H9 (cell line): ENCODE measurements at regions not wholly inside any gene's neighbourhood (a gene's known extent, or its start where the extent isn't known, plus 50 kb on each side); places are given as distances from the start of the nearest gene placed in this dataset.

ENCODE experiments used
- DNase-seq: peaks from one replicate; pipeline ENCODE4 v3.0.0-alpha.2; 2017
- H2AFZ ChIP-seq: one replicate; pipeline ENCODE4 v1.6.1; 2013; ENCODE audit warnings: mild to moderate bottlenecking, low read length, control low read depth, moderate library complexity
- H2AK5ac ChIP-seq: 2 replicates; pipeline ENCODE4 v1.6.1; 2013; ENCODE audit warnings: low read length, control low read depth, mixed read lengths; ENCODE audit not compliant: insufficient read length
- H2BK120ac ChIP-seq: one replicate; pipeline ENCODE4 v1.6.1; 2013; ENCODE audit warnings: low read depth, mild to moderate bottlenecking, low read length, control low read depth, inconsistent platforms; ENCODE audit not compliant: poor library complexity, severe bottlenecking
- H2BK12ac ChIP-seq: 2 replicates; pipeline ENCODE4 v1.6.1; 2013; ENCODE audit warnings: low read length, control low read depth, mixed read lengths, low read depth; ENCODE audit not compliant: insufficient read length
- H2BK15ac ChIP-seq: 2 replicates; pipeline ENCODE4 v1.6.1; 2013; ENCODE audit warnings: low read depth, low read length, control low read depth
- H2BK20ac ChIP-seq: one replicate; pipeline ENCODE4 v1.6.1; 2013; ENCODE audit warnings: low read depth, mild to moderate bottlenecking, low read length, control low read depth, inconsistent platforms; ENCODE audit not compliant: poor library complexity, severe bottlenecking
- H2BK5ac ChIP-seq: 2 replicates; pipeline ENCODE4 v1.6.1; 2013; ENCODE audit warnings: low read length, control low read depth, mixed read lengths; ENCODE audit not compliant: insufficient read length
- H3K14ac ChIP-seq: 2 replicates; pipeline ENCODE4 v1.6.1; 2013; ENCODE audit warnings: low read length, control low read depth; ENCODE audit not compliant: insufficient read depth
- H3K18ac ChIP-seq: 2 replicates; pipeline ENCODE4 v1.6.1; 2013; ENCODE audit warnings: low read depth, mild to moderate bottlenecking, mixed read lengths, low read length, control low read depth; ENCODE audit not compliant: insufficient read length
- H3K23ac ChIP-seq: 2 replicates; pipeline ENCODE4 v1.6.1; 2013; ENCODE audit warnings: low read length, control low read depth, mixed read lengths, low read depth; ENCODE audit not compliant: insufficient read length
- H3K23me2 ChIP-seq: 2 replicates; pipeline ENCODE4 v1.6.1; 2013; ENCODE audit warnings: low read depth, mild to moderate bottlenecking, mixed read lengths, low read length, control low read depth; ENCODE audit not compliant: insufficient read length, poor library complexity, severe bottlenecking
- H3K27ac ChIP-seq: 2 replicates; pipeline ENCODE4 v1.5.1; 2013; ENCODE audit warnings: low read length, control low read depth, mixed read lengths, low read depth; ENCODE audit not compliant: insufficient read length
- H3K27me3 ChIP-seq: 2 replicates; pipeline ENCODE4 v1.6.1; 2013; ENCODE audit warnings: low read length, control low read depth, inconsistent platforms; ENCODE audit not compliant: insufficient read depth
- H3K4ac ChIP-seq: 2 replicates; pipeline ENCODE4 v1.6.1; 2013; ENCODE audit warnings: low read depth, mild to moderate bottlenecking, control low read depth, inconsistent platforms, low read length, moderate library complexity
- H3K4me1 ChIP-seq: 2 replicates; pipeline ENCODE4 v1.6.1; 2013; ENCODE audit warnings: low read length, control low read depth, inconsistent platforms; ENCODE audit not compliant: insufficient read depth
- H3K4me2 ChIP-seq: 2 replicates; pipeline ENCODE4 v1.6.1; 2013; ENCODE audit warnings: low read length, control low read depth, mixed read lengths; ENCODE audit not compliant: insufficient read length, insufficient read depth
- H3K56ac ChIP-seq: 2 replicates; pipeline ENCODE4 v1.6.1; 2013; ENCODE audit warnings: low read depth, mild to moderate bottlenecking, mixed read lengths, low read length, control low read depth; ENCODE audit not compliant: insufficient read length
- H3K79me1 ChIP-seq: 2 replicates; pipeline ENCODE4 v1.6.1; 2013; ENCODE audit warnings: low read depth, mild to moderate bottlenecking, moderate library complexity, low read length, control low read depth, inconsistent platforms; ENCODE audit not compliant: insufficient read depth, poor library complexity, severe bottlenecking
- H3K79me2 ChIP-seq: 2 replicates; pipeline ENCODE4 v1.6.1; 2013; ENCODE audit warnings: low read length, control low read depth, inconsistent platforms; ENCODE audit not compliant: insufficient read depth
- H3K9ac ChIP-seq: 2 replicates; pipeline ENCODE4 v1.6.1; 2013; ENCODE audit warnings: low read length, control low read depth, mixed read lengths; ENCODE audit not compliant: insufficient read length; ENCODE audit errors: extremely low read depth
- H3K9me3 ChIP-seq: one replicate; pipeline ENCODE4 v1.6.1; 2013; ENCODE audit warnings: low read depth, low read length, inconsistent platforms; ENCODE audit not compliant: control insufficient read depth
- H3T11ph ChIP-seq: one replicate; pipeline ENCODE4 v1.6.1; 2013; ENCODE audit warnings: mild to moderate bottlenecking, low read length, control low read depth, inconsistent platforms
- H4K20me1 ChIP-seq: one replicate; pipeline ENCODE4 v1.6.1; 2013; ENCODE audit not compliant: control insufficient read depth, insufficient read length, insufficient read depth
- H4K5ac ChIP-seq: 2 replicates; pipeline ENCODE4 v1.6.1; 2013; ENCODE audit warnings: low read depth, mild to moderate bottlenecking, mixed read lengths, low read length, control low read depth; ENCODE audit not compliant: insufficient read length
- H4K8ac ChIP-seq: replicated peaks from 2 replicates; pipeline ENCODE4 v1.6.1; 2013; ENCODE audit warnings: low read length, control low read depth, mixed read lengths, low read depth; ENCODE audit not compliant: insufficient read length
- H4K91ac ChIP-seq: 2 replicates; pipeline ENCODE4 v1.6.1; 2013; ENCODE audit warnings: low read depth, mild to moderate bottlenecking, moderate library complexity, mixed read lengths, low read length, control low read depth; ENCODE audit not compliant: insufficient read length
- H3K27ac Mint-ChIP-seq, 3 experiments: 2 replicates in 2 of 3; 3 replicates in 1 of 3; pipeline ENCODE4 v1.8.0; 2020 to 2021; ENCODE audit warnings: mixed read lengths in 3 of 3, mild to moderate bottlenecking in 1 of 3, moderate library complexity in 1 of 3
- H3K27me3 Mint-ChIP-seq: 2 replicates; pipeline ENCODE4 v1.8.0; 2021; ENCODE audit warnings: low read depth, mild to moderate bottlenecking, moderate library complexity, mixed read lengths
- H3K36me3 Mint-ChIP-seq, 3 experiments: 2 replicates in 2 of 3; 3 replicates in 1 of 3; pipeline ENCODE4 v1.8.0; 2020 to 2021; ENCODE audit warnings: low read depth in 3 of 3, mixed read lengths in 3 of 3; ENCODE audit not compliant: insufficient read depth in 1 of 3
- H3K4me1 Mint-ChIP-seq, 2 experiments: 2 replicates each; pipeline ENCODE4 v1.8.0; 2020; ENCODE audit warnings: mixed read lengths in 2 of 2
- H3K4me3 Mint-ChIP-seq, 2 experiments: 2 replicates in 1 of 2; 3 replicates in 1 of 2; pipeline ENCODE4 v1.8.0; 2020 to 2021; ENCODE audit warnings: mild to moderate bottlenecking in 2 of 2, mixed read lengths in 2 of 2, moderate library complexity in 1 of 2
- H3K9me3 Mint-ChIP-seq, 2 experiments: 2 replicates in 1 of 2; 3 replicates in 1 of 2; pipeline ENCODE4 v1.8.0; 2020; ENCODE audit warnings: mild to moderate bottlenecking in 2 of 2, mixed read lengths in 2 of 2, moderate library complexity in 1 of 2
- CTCF ChIP-seq: fragments of 200-600 bp; sonication (generic); conservative IDR thresholded peaks from 3 replicates; pipeline ENCODE4 v1.8.0; 2021; ENCODE audit warnings: antibody characterized with exemption, mild to moderate bottlenecking
- WGBS: extraction: QIAGEN DNeasy Blood & Tissue Kit; methylation state at CpG from one replicate; pipeline ENCODE4 v1.1.7; 2013; ENCODE audit warnings: missing lambda C conversion rate, low lambda C conversion rate, mixed read lengths; ENCODE audit not compliant: insufficient read length; ENCODE audit errors: extremely low coverage; 5-methylcytosine and 5-hydroxymethylcytosine counted together

- no peak overlapping the region for H2BK20ac ChIP-seq
- H3K23me2 ChIP-seq: no peaks in the 10 kb centered on the region
- H3K4me3 Mint-ChIP-seq: no peak overlapping the region
- no peak overlapping the region for H2BK120ac ChIP-seq
- H3T11ph ChIP-seq: no peak overlapping the region
- H3K14ac ChIP-seq: no peak overlapping the region
- H3K4me1 ChIP-seq: no peaks in the 10 kb centered on the region
- no peak overlapping the region for H3K23ac ChIP-seq
- no peak overlapping the region for H3K27ac Mint-ChIP-seq
- no peak overlapping the region for H2BK12ac ChIP-seq
- no peak overlapping the region for H3K56ac ChIP-seq
- no peak overlapping the region for H4K5ac ChIP-seq
- no peak overlapping the region for H2BK15ac ChIP-seq
- no peak overlapping the region for H3K9ac ChIP-seq
- no peak overlapping the region for H3K4me2 ChIP-seq
- no peak overlapping the region for H2AFZ ChIP-seq
- H2BK5ac ChIP-seq: no peak overlapping the region
- no peak overlapping the region for H3K4ac ChIP-seq
- H3K36me3 Mint-ChIP-seq: no peaks in the 10 kb centered on the region
- no peak overlapping the region for H4K8ac ChIP-seq
- H3K9me3 Mint-ChIP-seq: no peaks in the 10 kb centered on the region
- H3K27me3 Mint-ChIP-seq: no peaks in the 10 kb centered on the region
- H2AK5ac ChIP-seq: no peak overlapping the region
- no peak for DNase-seq
- no peaks in the 10 kb centered on the region for H3K79me2 ChIP-seq
- H3K27ac ChIP-seq: no peak overlapping the region
- H4K91ac ChIP-seq: no peak overlapping the region
- H3K27me3 ChIP-seq: no peaks in the 10 kb centered on the region
- H3K79me1 ChIP-seq: no peaks in the 10 kb centered on the region
- no CpG with 5 or more reads among the region's 5 CpGs for WGBS
- no peak for TF ChIP-seq CTCF
- no peaks in the 10 kb centered on the region for H3K4me1 Mint-ChIP-seq
- H4K20me1 ChIP-seq: no peaks in the 10 kb centered on the region
- no peaks in the 10 kb centered on the region for H3K9me3 ChIP-seq
- H3K18ac ChIP-seq: no peak overlapping the region
Measured at GRCh38 chr14:82879949-82880535, 1346.4 kb upstream of the SEL1L start.
